Adrenal gland (tissue), 9 donors: ENCODE measurements at regions not wholly inside any gene's neighbourhood (a gene's known extent, or its start where the extent isn't known, plus 50 kb on each side); places are given as distances from the start of the nearest gene placed in this dataset.

Experiments used
- DNase-seq, 7 donors: peaks; one replicate each; pipeline ENCODE4 v3.0.0-alpha.2; 2019 to 2020
- H3K27ac ChIP-seq, 5 donors: fragments of 200-600 bp; sonication (generic) in 4 of 5; 1 replicate in 3 of 5; 2 replicates in 2 of 5; pipeline versions ENCODE4 v1.5.1 to v1.8.0; 2016 to 2020; ENCODE audit warnings: mild to moderate bottlenecking in 1 of 5
- H3K27me3 ChIP-seq: fragments of 200-600 bp; 2 replicates; pipeline ENCODE4 v1.8.0; 2021
- H3K36me3 ChIP-seq, 2 donors: fragments of 200-600 bp; replicated peaks in 1 of 2; 1 replicate in 1 of 2; 2 replicates in 1 of 2; pipeline versions ENCODE4 v1.5.1 to v1.8.0; 2018 to 2022
- H3K4me1 ChIP-seq, 2 donors: fragments of 200-600 bp; replicated peaks in 1 of 2; 1 replicate in 1 of 2; 2 replicates in 1 of 2; pipeline versions ENCODE4 v1.5.1 to v1.8.0; 2018 to 2021
- H3K4me3 ChIP-seq, 4 donors: fragments of 200-600 bp; sonication (generic) in 3 of 4; one replicate each; pipeline ENCODE4 v1.5.1; 2016 to 2018
- H3K9me3 ChIP-seq, 3 donors: fragments of 200-600 bp; sonication (generic) in 1 of 3; replicated peaks in 1 of 3; 1 replicate in 2 of 3; 2 replicates in 1 of 3; pipeline versions ENCODE4 v1.5.1 to v1.8.0; 2016 to 2021
- POLR2A ChIP-seq, 2 donors: fragments of 450-650 bp; IDR thresholded peaks; one replicate each; pipeline ENCODE4 v1.6.1; 2017; ENCODE audit warnings: antibody characterized with exemption in 2 of 2, mild to moderate bottlenecking in 2 of 2, moderate library complexity in 1 of 2
- WGBS, 4 donors: extraction: QIAGEN DNeasy Blood & Tissue Kit in 2 of 4; methylation state at CpG; one replicate each; pipeline versions ENCODE4 v1.1.5 to v1.1.7; 2013 to 2017; 5-methylcytosine and 5-hydroxymethylcytosine counted together
- intact Hi-C, 2 donors: fragments of 100-400 bp; cut with DNase I; formaldehyde crosslinking; loops; one replicate each; pipeline versions ENCODE4 v1.14.1 to v1.15.0; 2022 to 2023
- TF ChIP-seq, protein P1 (sequence below), 6 experiments: fragments of 450-650 bp in 4 of 6; fragments of 200-600 bp in 2 of 6; sonication (generic) in 1 of 6; IDR thresholded peaks; 1 replicate in 5 of 6; 2 replicates in 1 of 6; pipeline versions ENCODE4 v1.5.1 to v1.8.0; 2016 to 2021; ENCODE audit warnings: antibody characterized with exemption in 6 of 6, mild to moderate bottlenecking in 2 of 6, moderate library complexity in 1 of 6
- donor health status: healthy with polysubstance abuse.
- donor health status: Bipolar disorder and iron deficiency.
- donor health status: DM: yes; HTN: yes; CAD: no.
- donor health status: DM: no; HTN: no; CAD: no.
- donor health status: DM: no; HTN: no; CAD: no.

DNA sequence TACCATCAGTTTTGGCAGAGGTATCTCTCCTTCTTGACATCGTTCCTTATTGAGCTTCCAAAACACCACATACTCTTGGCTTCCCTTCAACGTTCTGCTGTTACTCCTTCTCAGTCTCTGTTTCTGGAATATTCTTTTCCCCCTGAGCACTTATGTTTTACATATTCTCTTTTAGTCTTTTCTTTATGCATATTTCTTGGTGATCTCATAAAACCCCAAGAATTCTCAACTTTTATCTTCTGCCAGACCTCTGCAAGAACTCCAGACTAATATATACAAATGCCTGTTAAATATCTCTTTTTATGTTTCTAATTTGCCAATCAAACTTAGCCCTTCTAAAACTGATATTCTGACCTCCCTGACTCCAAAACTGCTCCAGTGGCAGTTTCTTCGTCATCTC lies 453.4 kb upstream of the CTNND2 start:
- no peaks in the 10 kb centered on the region for H3K36me3 ChIP-seq
- no peaks in the 10 kb centered on the region for H3K27me3 ChIP-seq
- 59 to 66% (median 62%) methylated on average over 3 of the region's 3 CpGs for WGBS, 4 donors
- H3K27ac ChIP-seq, result no peak overlapping the region
- intact Hi-C loops, result no loop called here
- DNase-seq, result no peak
- no peaks in the 10 kb centered on the region for H3K9me3 ChIP-seq
- H3K4me3 ChIP-seq, result no peak overlapping the region
- TF ChIP-seq, protein P1, sequence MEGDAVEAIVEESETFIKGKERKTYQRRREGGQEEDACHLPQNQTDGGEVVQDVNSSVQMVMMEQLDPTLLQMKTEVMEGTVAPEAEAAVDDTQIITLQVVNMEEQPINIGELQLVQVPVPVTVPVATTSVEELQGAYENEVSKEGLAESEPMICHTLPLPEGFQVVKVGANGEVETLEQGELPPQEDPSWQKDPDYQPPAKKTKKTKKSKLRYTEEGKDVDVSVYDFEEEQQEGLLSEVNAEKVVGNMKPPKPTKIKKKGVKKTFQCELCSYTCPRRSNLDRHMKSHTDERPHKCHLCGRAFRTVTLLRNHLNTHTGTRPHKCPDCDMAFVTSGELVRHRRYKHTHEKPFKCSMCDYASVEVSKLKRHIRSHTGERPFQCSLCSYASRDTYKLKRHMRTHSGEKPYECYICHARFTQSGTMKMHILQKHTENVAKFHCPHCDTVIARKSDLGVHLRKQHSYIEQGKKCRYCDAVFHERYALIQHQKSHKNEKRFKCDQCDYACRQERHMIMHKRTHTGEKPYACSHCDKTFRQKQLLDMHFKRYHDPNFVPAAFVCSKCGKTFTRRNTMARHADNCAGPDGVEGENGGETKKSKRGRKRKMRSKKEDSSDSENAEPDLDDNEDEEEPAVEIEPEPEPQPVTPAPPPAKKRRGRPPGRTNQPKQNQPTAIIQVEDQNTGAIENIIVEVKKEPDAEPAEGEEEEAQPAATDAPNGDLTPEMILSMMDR (IDR thresholded peaks at IDR 0.05), result no peak
- TF ChIP-seq POLR2A (IDR thresholded peaks at IDR 0.05), result no peak
- no peaks in the 10 kb centered on the region for H3K4me1 ChIP-seq

DNA sequence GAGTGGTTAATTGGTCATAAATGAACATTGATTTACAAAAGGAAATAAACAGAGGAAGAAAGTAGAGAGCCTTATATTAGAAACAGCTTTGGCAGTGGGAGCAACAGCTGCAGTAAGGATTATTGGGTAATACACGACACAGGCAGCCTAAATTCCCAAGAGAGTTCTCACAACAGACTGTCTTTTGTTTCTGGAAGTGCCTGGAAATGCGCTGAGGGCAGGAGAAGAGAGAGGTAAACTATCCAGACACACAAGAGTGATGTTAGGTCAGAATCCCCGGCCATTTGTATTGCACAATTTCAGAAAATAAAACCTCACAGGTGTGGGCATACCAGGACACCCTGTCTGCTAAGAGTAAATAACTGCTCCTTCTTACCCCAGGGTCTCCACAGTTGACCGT lies 450.4 kb upstream of the CTNND2 start:
- no peaks in the 10 kb centered on the region for H3K36me3 ChIP-seq
- intact Hi-C loops, result no loop called here
- H3K4me1 ChIP-seq, result no peaks in the 10 kb centered on the region
- H3K27ac ChIP-seq, result no peak overlapping the region
- no peak for DNase-seq
- H3K9me3 ChIP-seq, result no peaks in the 10 kb centered on the region
- 36 to 57% (median 48%) methylated on average over 4 of the region's 4 CpGs for WGBS, 4 donors
- H3K4me3 ChIP-seq, result no peak overlapping the region
- no peak for TF ChIP-seq POLR2A (IDR thresholded peaks at IDR 0.05)
- TF ChIP-seq, protein P1 (IDR thresholded peaks at IDR 0.05), result no peak
- H3K27me3 ChIP-seq, result no peaks in the 10 kb centered on the region

DNA sequence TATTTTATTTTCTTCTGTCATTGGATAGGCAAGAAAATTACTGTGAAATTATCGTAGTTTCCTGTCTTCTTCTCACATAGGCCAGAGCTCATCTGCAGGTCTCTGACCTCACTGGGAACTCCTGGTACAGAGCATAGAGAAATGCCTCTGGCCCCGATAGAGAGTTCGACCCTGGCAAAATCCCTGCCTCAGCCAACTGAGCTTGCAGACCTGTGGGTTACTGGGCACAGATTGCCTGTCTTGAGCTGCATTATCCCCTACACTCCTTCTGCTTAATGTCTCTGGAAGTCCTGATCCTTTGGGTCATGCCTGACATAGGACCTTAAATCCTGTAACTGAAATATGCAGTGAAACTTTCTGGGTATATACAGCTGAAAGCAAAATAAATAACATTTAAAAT lies 439.3 kb upstream of the CTNND2 start:
- Histone ChIP-seq H3K36me3 (no peaks in the 10 kb centered on the region), H3K27me3 (no peaks in the 10 kb centered on the region), H3K4me1 (no peaks in the 10 kb centered on the region), H3K27ac (no peak overlapping the region), H3K9me3 (no peaks in the 10 kb centered on the region), H3K4me3 (no peak overlapping the region)
- 51 to 57% (median 54%) methylated on average over 3 of the region's 3 CpGs for WGBS, 4 donors
- TF ChIP-seq POLR2A (IDR thresholded peaks at IDR 0.05), result no peak
- TF ChIP-seq, protein P1 (IDR thresholded peaks at IDR 0.05), result no peak
- no peak for DNase-seq
- intact Hi-C loops, result no loop called here

DNA sequence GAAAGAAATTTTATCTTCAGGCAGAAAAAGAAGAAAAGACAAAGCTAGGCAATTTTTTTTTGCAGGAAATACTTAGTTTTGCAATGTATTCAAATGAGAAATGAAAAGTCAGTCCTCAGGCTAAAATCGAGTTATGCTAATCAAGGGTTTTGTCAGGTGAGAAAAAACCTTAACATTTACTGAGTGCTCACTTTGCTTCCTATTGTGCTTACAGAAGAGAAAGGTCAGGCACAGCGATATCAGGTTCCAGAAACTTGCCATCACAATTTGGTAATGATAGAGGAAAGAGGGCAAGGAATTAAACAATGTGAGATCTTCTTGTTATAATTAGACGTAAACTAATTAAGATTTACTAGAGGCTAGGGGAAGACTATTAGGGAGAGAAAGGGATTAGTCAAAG lies 431.7 kb upstream of the CTNND2 start:
- no peaks in the 10 kb centered on the region for H3K9me3 ChIP-seq
- no peak for DNase-seq

More for the DNA sequence above, 431.7 kb upstream of the CTNND2 start:
- intact Hi-C loops, result no loop called here
- TF ChIP-seq POLR2A (IDR thresholded peaks at IDR 0.05), result no peak
- TF ChIP-seq, protein P1 (IDR thresholded peaks at IDR 0.05), result no peak
- 40 to 52% (median 48%) methylated on average over 3 of the region's 3 CpGs for WGBS, 4 donors
- Histone ChIP-seq H3K27me3 (no peaks in the 10 kb centered on the region), H3K4me1 (no peaks in the 10 kb centered on the region), H3K4me3 (no peak overlapping the region), H3K27ac (no peak overlapping the region), H3K36me3 (no peaks in the 10 kb centered on the region)
